Liver (tissue), 8 donors: ENCODE measurements at regions not wholly inside any gene's neighbourhood (a gene's known extent, or its start where the extent isn't known, plus 50 kb on each side); places are given as distances from the start of the nearest gene placed in this dataset.

Source experiments
- DNase-seq: peaks from one replicate; pipeline ENCODE4 v3.0.0-alpha.2; 2017; ENCODE audit warnings: low spot score
- H3K27ac ChIP-seq, 2 donors: one replicate each; pipeline ENCODE4 v1.7.0; 2013; ENCODE audit warnings: inconsistent platforms in 2 of 2, low read length in 2 of 2, control low read depth in 1 of 2, low read depth in 1 of 2, mild to moderate bottlenecking in 1 of 2
- H3K27me3 ChIP-seq, 4 donors: one replicate each; pipeline versions ENCODE4 v1.6.1 to v1.7.0; 2013; ENCODE audit warnings: low read length in 3 of 4, inconsistent platforms in 1 of 4, mild to moderate bottlenecking in 1 of 4, moderate library complexity in 1 of 4; ENCODE audit not compliant: control insufficient read depth in 4 of 4, insufficient read depth in 4 of 4
- H3K36me3 ChIP-seq, 4 donors: one replicate each; pipeline versions ENCODE4 v1.6.1 to v1.7.0; 2013; ENCODE audit warnings: low read length in 3 of 4, mild to moderate bottlenecking in 3 of 4, low read depth in 1 of 4, moderate library complexity in 1 of 4; ENCODE audit not compliant: control insufficient read depth in 4 of 4, insufficient read depth in 3 of 4
- H3K4me1 ChIP-seq, 4 donors: one replicate each; pipeline versions ENCODE4 v1.6.1 to v1.7.0; 2013; ENCODE audit warnings: low read length in 3 of 4, mild to moderate bottlenecking in 3 of 4, moderate library complexity in 1 of 4; ENCODE audit not compliant: control insufficient read depth in 4 of 4, insufficient read depth in 4 of 4
- H3K4me3 ChIP-seq, 3 donors: one replicate each; pipeline versions ENCODE4 v1.6.1 to v1.7.0; 2013; ENCODE audit warnings: low read length in 3 of 3, control low read depth in 1 of 3, low read depth in 1 of 3, mild to moderate bottlenecking in 1 of 3
- H3K9ac ChIP-seq, 2 donors: one replicate each; pipeline ENCODE4 v1.7.0; 2013; ENCODE audit warnings: low read length in 2 of 2, mild to moderate bottlenecking in 2 of 2, moderate library complexity in 2 of 2, control low read depth in 1 of 2, low read depth in 1 of 2
- H3K9me3 ChIP-seq, 4 donors: one replicate each; pipeline versions ENCODE4 v1.6.1 to v1.7.0; 2013; ENCODE audit warnings: low read length in 3 of 4; ENCODE audit not compliant: control insufficient read depth in 4 of 4
- ATF3 ChIP-seq: IDR thresholded peaks from 2 replicates; pipeline ENCODE4 v1.6.1; 2016; ENCODE audit warnings: antibody characterized with exemption
- CTCF ChIP-seq: fragments of 150-350 bp; IDR thresholded peaks from 2 replicates; pipeline ENCODE4 v1.5.1; 2017; ENCODE audit warnings: improper control_type of control experiment, low read depth, low read length; ENCODE audit not compliant: missing input control
- EGR1 ChIP-seq, 2 donors: IDR thresholded peaks; 2 replicates each; pipeline ENCODE4 v1.6.1; 2016 to 2018; ENCODE audit warnings: antibody characterized with exemption in 2 of 2, low read depth in 2 of 2
- FOXA1 ChIP-seq: IDR thresholded peaks from 2 replicates; pipeline ENCODE4 v1.6.1; 2016; ENCODE audit warnings: antibody characterized with exemption
- FOXA2 ChIP-seq: IDR thresholded peaks from 2 replicates; pipeline ENCODE4 v1.6.1; 2016; ENCODE audit warnings: antibody characterized with exemption
- GABPA ChIP-seq, 2 donors: IDR thresholded peaks in 1 of 2; conservative IDR thresholded peaks in 1 of 2; 2 replicates each; pipeline ENCODE4 v1.6.1; 2016; ENCODE audit warnings: antibody characterized with exemption in 2 of 2, mild to moderate bottlenecking in 1 of 2, moderate library complexity in 1 of 2
- HNF4A ChIP-seq, 2 donors: conservative IDR thresholded peaks; 2 replicates each; pipeline ENCODE4 v1.6.1; 2016; ENCODE audit warnings: antibody characterized with exemption in 2 of 2, mild to moderate bottlenecking in 2 of 2
- HNF4G ChIP-seq: IDR thresholded peaks from 2 replicates; pipeline ENCODE4 v1.6.1; 2016; ENCODE audit warnings: antibody characterized with exemption
- JUND ChIP-seq, 2 donors: IDR thresholded peaks; 2 replicates each; pipeline ENCODE4 v1.6.1; 2016; ENCODE audit warnings: antibody characterized with exemption in 2 of 2
- MAX ChIP-seq: IDR thresholded peaks from 2 replicates; pipeline ENCODE4 v1.6.1; 2016; ENCODE audit warnings: antibody characterized with exemption
- NR2F2 ChIP-seq: IDR thresholded peaks from 2 replicates; pipeline ENCODE4 v1.6.1; 2016; ENCODE audit warnings: antibody characterized with exemption
- REST ChIP-seq: IDR thresholded peaks from 2 replicates; pipeline ENCODE4 v1.6.1; 2016; ENCODE audit warnings: antibody characterized with exemption, mild to moderate bottlenecking
- RXRA ChIP-seq, 2 donors: IDR thresholded peaks; 2 replicates each; pipeline ENCODE4 v1.6.1; 2017 to 2018; ENCODE audit warnings: antibody characterized with exemption in 2 of 2, mild to moderate bottlenecking in 1 of 2
- SP1 ChIP-seq: IDR thresholded peaks from 2 replicates; pipeline ENCODE4 v1.6.1; 2018; ENCODE audit warnings: antibody characterized with exemption, mild to moderate bottlenecking
- TAF1 ChIP-seq: conservative IDR thresholded peaks from 2 replicates; pipeline ENCODE4 v1.6.1; 2016; ENCODE audit warnings: antibody characterized with exemption, mild to moderate bottlenecking
- ZBTB33 ChIP-seq: IDR thresholded peaks from 2 replicates; pipeline ENCODE4 v1.6.1; 2016; ENCODE audit warnings: antibody characterized with exemption
- WGBS: extraction: QIAGEN DNeasy Blood & Tissue Kit; methylation state at CpG from one replicate; pipeline ENCODE4 v1.1.7; 2013; 5-methylcytosine and 5-hydroxymethylcytosine counted together
- donor health status: healthy.
- donor health status: healthy.
- donor health status: healthy.
- donor health status: healthy.
- donor health status: healthy.

GRCh38 chr9:79164406-79164805 lies 407.4 kb upstream of the TLE4 start (continued):
- TF ChIP-seq REST (no peak), HNF4A (conservative IDR thresholded peaks at IDR 0.05) (no peak), MAX (no peak), NR2F2 (no peak), GABPA (IDR thresholded peaks at IDR 0.05 in 1 of 2, conservative IDR thresholded peaks at IDR 0.05 in 1 of 2) (no peak), FOXA1 (no peak), RXRA (IDR thresholded peaks at IDR 0.05) (no peak)

GRCh38 chr9:79165020-79165780 lies 406.6 kb upstream of the TLE4 start:
- no peak for TF ChIP-seq FOXA1
- TF ChIP-seq JUND (IDR thresholded peaks at IDR 0.05) = no peak
- no peak for TF ChIP-seq CTCF
- TF ChIP-seq HNF4A (conservative IDR thresholded peaks at IDR 0.05) = no peak
- no peak for TF ChIP-seq EGR1 (IDR thresholded peaks at IDR 0.05; ENCODE audit: low read depth in 2 of 2)
- TF ChIP-seq ATF3 = no peak
- TF ChIP-seq SP1 = no peak
- Histone ChIP-seq H3K4me1 (no peaks in the 10 kb centered on the region), H3K9me3 (peaks cover 0 to 2% (median 0%) of the 10 kb centered on the region in 4 donors), H3K4me3 (no peak overlapping the region), H3K36me3 (no peaks in the 10 kb centered on the region), H3K27ac (no peak overlapping the region), H3K27me3 (peaks cover 0 to 4% (median 0%) of the 10 kb centered on the region in 4 donors), H3K9ac (no peak overlapping the region)
- 63% methylated on average over 5 of the region's 5 CpGs for WGBS
- DNase-seq = no peak

- TF ChIP-seq GABPA (IDR thresholded peaks at IDR 0.05 in 1 of 2, conservative IDR thresholded peaks at IDR 0.05 in 1 of 2) (no peak), HNF4G (no peak), FOXA2 (no peak), TAF1 (no peak), NR2F2 (no peak), JUND (IDR thresholded peaks at IDR 0.05) (no peak), ZBTB33 (no peak), RXRA (IDR thresholded peaks at IDR 0.05) (no peak), REST (no peak)
- no peak overlapping the region for H3K9ac ChIP-seq
- no peaks in the 10 kb centered on the region for H3K4me1 ChIP-seq
- no peak for DNase-seq
- WGBS = 15% methylated on average over 3 of the region's 3 CpGs
- no peaks in the 10 kb centered on the region for H3K36me3 ChIP-seq
- peaks cover 0 to 7% (median 0%) of the 10 kb centered on the region in 4 donors for H3K9me3 ChIP-seq
- H3K4me3 ChIP-seq = no peak overlapping the region
- peaks cover 0 to 4% (median 0%) of the 10 kb centered on the region in 4 donors for H3K27me3 ChIP-seq
- H3K27ac ChIP-seq = no peak overlapping the region
Observed at GRCh38 chr9:79166005-79166404, 405.8 kb upstream of the TLE4 start.
